ENCODE measurements at regions not wholly inside any gene's neighbourhood (a gene's known extent, or its start where the extent isn't known, plus 50 kb on each side); places are given as distances from the start of the nearest gene placed in this dataset.
"Not testable (repeated sequence)": the region's sequence is repeated elsewhere in the genome, so short reads cannot be mapped to it uniquely, and the experiment has no call there.

GRCh38 chr22:48629631-48630432, 1197.8 kb downstream of the BRD1 start:
- no peak for DNase-seq

- no peak for DNase-seq
Measured at GRCh38 chr22:48628891-48629543, 1198.7 kb downstream of the BRD1 start.

GRCh38 chr22:48627966-48628365, 1199.7 kb downstream of the BRD1 start:
- no peak for DNase-seq

- DNase-seq: no peak
Measured at GRCh38 chr22:48627203-48627602, 1200.5 kb downstream of the BRD1 start.

GRCh38 chr22:48624401-48624800, 1203.3 kb downstream of the BRD1 start:
- no peak for DNase-seq

GRCh38 chr22:48622891-48623545, 1204.7 kb downstream of the BRD1 start:
- DNase-seq: no peak

GRCh38 chr22:48621085-48621484, 1206.6 kb downstream of the BRD1 start:
- DNase-seq: no peak

GRCh38 chr22:48620460-48620859, 1207.2 kb downstream of the BRD1 start:
- not testable (repeated sequence) for DNase-seq

GRCh38 chr22:48619721-48620120, 1208.0 kb downstream of the BRD1 start:
- DNase-seq: no peak

GRCh38 chr22:48618326-48618725, 1209.3 kb downstream of the BRD1 start:
- no peak for DNase-seq

- no peak for DNase-seq
Measured at GRCh38 chr22:48616656-48617055, 1211.0 kb downstream of the BRD1 start.

- DNase-seq: no peak
Measured at GRCh38 chr22:48615171-48616008, 1212.3 kb downstream of the BRD1 start.

GRCh38 chr22:48613566-48614200, 1214.0 kb downstream of the BRD1 start:
- DNase-seq: no peak

GRCh38 chr22:48612077-48612995, 1215.3 kb downstream of the BRD1 start:
- no peak for DNase-seq

GRCh38 chr22:48609279-48609865, 1218.3 kb downstream of the BRD1 start:
- no peak for DNase-seq

GRCh38 chr22:48607901-48608662, 1219.6 kb downstream of the BRD1 start:
- DNase-seq: no peak

GRCh38 chr22:48606684-48607307, 1220.9 kb downstream of the BRD1 start:
- DNase-seq: no peak

- no peak for DNase-seq
Measured at GRCh38 chr22:48605856-48606481, 1221.7 kb downstream of the BRD1 start.

- DNase-seq: no peak
Measured at GRCh38 chr22:48605125-48605524, 1222.5 kb downstream of the BRD1 start.

Data from hematopoietic multipotent progenitor cell treated with erythropoietin and hydrocortisone succinate and interleukin-3 and kit ligand, for 4 days (in vitro differentiated cells).